Epithelial cell of proximal tubule (primary cell): ENCODE measurements at regions not wholly inside any gene's neighbourhood (a gene's known extent, or its start where the extent isn't known, plus 50 kb on each side); places are given as distances from the start of the nearest gene placed in this dataset.

ENCODE experiments used
- DNase-seq: peaks from one replicate; pipeline ENCODE4 v3.0.0-alpha.2; 2011; ENCODE audit warnings: low read depth
- H3K4me3 ChIP-seq: 2 replicates; pipeline ENCODE4 v1.5.1; 2011; ENCODE audit warnings: low read depth, mild to moderate bottlenecking, low read length
- TF ChIP-seq, protein P1 (sequence below): conservative IDR thresholded peaks from 2 replicates; pipeline ENCODE4 v1.5.1; 2012; ENCODE audit warnings: low read depth, mild to moderate bottlenecking, low read length

DNA sequence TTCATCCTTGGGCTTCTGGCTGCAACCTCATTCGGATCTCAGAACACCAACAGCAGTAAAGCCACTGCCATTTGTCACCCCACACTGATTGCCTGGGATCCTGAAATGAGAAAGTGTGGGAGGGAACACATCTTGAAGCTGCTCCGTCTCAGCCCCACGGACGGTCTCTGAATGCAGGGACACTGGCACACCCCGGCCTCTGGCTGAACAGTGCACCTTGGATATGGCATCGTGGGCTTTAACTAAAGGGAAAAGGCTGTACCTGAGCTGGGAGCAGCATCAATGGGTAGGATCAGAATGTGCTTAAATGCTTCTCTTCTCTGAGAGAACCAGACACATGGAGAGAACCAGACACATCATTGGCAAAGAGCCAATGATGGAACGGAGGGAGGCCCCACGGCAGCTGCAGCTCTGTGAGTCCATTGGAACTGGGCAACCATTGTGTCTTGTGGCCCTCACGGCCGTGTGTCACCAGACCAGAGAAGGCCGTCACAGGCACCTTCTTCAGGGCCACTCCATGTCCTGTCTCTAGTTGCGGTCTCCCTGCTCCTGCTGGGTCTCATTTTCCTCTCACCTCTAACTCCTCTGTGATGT lies 193.4 kb upstream of the MYT1L start:
- TF ChIP-seq, protein P1, sequence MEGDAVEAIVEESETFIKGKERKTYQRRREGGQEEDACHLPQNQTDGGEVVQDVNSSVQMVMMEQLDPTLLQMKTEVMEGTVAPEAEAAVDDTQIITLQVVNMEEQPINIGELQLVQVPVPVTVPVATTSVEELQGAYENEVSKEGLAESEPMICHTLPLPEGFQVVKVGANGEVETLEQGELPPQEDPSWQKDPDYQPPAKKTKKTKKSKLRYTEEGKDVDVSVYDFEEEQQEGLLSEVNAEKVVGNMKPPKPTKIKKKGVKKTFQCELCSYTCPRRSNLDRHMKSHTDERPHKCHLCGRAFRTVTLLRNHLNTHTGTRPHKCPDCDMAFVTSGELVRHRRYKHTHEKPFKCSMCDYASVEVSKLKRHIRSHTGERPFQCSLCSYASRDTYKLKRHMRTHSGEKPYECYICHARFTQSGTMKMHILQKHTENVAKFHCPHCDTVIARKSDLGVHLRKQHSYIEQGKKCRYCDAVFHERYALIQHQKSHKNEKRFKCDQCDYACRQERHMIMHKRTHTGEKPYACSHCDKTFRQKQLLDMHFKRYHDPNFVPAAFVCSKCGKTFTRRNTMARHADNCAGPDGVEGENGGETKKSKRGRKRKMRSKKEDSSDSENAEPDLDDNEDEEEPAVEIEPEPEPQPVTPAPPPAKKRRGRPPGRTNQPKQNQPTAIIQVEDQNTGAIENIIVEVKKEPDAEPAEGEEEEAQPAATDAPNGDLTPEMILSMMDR: no peak
- DNase-seq: no peak
- H3K4me3 ChIP-seq: no peak overlapping the region

DNA sequence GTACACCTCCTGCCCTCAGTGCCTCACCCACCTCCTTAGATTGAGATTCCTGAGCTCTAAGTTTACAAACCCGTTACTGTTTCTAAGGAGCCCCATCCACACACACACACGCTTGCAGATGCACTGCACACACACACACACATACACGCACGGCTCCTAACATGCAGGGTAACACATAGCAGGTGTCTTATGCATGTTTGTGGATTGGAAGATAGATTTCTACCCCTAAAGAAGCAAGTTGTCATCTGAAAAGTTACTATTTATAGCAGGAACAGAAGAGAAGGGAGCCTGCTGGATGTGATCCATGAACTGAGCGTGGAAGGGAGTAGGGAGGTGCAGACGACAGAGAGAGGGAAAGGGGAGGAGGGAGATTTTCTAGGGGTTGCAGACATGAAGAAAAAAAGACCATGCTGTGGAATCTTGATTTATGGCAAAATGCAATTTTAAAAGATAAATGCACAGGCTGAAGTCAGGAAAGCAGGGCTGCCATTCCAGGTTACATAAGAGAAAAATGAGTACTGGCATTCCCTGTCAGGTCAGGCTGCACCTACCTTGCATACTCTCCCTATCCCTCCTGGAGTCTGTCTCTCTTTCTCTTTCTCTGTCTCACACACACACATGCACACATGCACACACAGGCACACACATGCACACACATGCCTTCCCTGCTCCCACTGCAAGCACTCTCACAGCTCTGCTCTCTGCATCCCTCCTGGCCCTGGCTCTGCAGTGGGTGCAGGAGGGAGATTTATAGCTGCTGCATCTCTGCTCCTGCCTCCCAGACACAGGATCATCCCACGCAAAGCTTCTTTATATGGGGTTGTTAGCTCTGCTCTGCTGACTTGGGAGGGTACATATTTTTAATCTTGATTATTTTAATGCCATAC lies 192.6 kb upstream of the MYT1L start:
- H3K4me3 ChIP-seq: no peak overlapping the region
- TF ChIP-seq, protein P1: no peak
- no peak for DNase-seq

DNA sequence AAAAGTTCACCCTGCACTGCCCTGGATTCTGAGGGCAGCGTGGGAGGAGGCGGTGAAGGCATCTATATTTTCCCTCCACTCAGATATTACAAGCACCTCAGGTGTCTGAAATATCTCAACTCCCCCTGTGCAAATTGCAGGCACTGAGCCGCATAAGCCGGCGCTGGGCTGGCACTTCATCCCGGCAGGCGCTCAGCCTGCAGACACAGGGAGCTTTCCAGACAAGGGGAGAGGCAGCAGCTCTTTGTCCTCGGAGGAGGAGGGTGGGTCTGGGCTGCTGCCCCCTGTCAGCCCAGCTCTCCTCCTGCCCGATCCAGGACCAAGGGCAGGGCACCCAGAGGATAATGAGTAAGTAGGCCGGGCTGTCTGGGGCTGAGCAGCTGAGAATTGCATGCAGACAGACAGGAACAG lies 189.3 kb upstream of the MYT1L start:
- DNase-seq: no peak

DNA sequence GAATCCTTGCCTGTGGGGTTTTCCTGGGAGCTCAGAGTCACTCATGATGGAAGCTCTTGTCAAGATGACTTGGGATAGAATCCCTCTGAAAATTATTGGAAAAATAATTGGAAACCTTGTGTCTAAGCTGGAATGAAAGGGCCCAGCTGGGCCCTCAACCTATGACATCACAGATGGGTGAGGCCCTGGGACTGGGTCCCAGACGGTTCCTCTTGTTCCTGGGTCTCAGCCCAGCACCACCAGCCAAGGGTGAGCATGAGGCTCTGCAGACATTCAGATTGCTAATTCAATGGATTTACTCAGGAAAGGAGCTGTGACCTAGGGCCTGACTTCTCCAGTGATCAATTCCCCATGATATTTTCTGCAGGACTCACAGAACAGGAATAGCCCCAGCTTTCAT lies 188.3 kb upstream of the MYT1L start:
- no peak for DNase-seq
- no peak overlapping the region for H3K4me3 ChIP-seq
- TF ChIP-seq, protein P1: no peak

More for the DNA sequence above, 189.3 kb upstream of the MYT1L start:
- H3K4me3 ChIP-seq: no peak overlapping the region
- TF ChIP-seq, protein P1: no peak

DNA sequence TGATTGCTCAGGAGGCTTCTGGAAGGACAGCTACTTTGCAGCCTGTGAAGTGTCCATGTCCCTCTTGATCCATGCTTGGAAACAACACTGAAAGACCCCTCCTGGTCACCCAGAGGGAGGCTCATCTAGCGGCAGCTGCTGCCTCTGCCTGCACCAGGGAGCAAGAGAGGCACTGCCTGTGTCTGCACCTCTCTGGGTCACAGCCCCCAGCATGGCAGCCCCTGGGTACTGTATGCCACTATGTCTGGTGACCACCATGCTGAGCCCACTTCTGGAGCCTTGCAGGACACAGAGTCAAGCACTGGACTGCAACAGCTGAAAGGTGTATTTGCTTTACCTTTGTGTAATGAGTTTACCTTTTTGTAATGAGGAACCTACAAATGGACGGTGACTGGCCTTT lies 186.3 kb upstream of the MYT1L start:
- TF ChIP-seq, protein P1: no peak
- no peak overlapping the region for H3K4me3 ChIP-seq
- DNase-seq: no peak

DNA sequence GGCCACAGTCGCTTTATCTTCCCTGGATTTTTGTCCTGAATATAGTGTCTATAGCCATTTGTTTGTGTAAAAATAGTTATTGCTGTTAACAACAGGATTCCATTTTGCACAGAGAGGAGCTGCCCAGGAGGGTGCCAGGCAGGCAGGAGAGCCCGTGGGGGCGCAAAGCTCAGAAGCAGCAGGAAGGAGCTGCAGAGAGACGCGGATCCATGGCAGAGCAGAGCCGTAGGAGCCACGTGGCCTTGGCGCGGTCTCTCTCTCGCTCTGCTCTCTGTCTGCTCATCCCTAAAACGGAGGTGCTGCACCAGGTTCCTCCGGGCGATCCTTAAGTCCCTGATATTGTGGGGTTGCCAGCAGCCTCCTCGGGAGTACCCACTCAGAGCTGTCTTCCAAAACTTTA lies 185.3 kb upstream of the MYT1L start:
- H3K4me3 ChIP-seq: no peak overlapping the region
- no peak for DNase-seq
- TF ChIP-seq, protein P1: no peak

DNA sequence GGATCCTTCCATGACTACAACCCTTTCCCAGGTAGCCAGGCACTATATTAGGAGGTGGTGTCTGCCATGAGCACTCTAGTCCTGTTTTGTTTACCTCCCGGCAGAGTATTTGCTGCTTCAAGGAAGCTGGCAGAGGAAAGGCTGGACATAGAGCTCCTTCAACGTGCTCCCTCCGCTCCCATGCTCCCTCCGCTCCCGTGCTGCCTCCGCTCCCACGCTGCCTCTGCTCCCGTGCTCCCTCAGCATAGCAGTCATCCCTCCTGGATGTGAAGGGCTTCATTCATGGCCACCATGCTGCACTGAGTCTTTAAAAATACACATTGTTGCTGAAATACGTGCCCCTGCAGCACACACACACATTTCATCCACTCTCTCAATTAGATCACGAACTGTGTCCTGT lies 181.9 kb upstream of the MYT1L start:
- TF ChIP-seq, protein P1: no peak
- DNase-seq: no peak
- H3K4me3 ChIP-seq: no peak overlapping the region
